ENCODE measurements at regions not wholly inside any gene's neighbourhood (a gene's known extent, or its start where the extent isn't known, plus 50 kb on each side); places are given as distances from the start of the nearest gene placed in this dataset.

GRCh38 chr15:93265111-93265556 is 176.1 kb upstream of the RGMA start:
- TF ChIP-seq POLR2AphosphoS5 (IDR thresholded peaks at IDR 0.05; ENCODE audit: low read depth, low read length) (no peak), SIN3A (IDR thresholded peaks at IDR 0.05; ENCODE audit: borderline replicate concordance, insufficient read depth, low read length) (no peak), FOXP2 (optimal IDR thresholded peaks at IDR 0.05; ENCODE audit: borderline replicate concordance, extremely low read depth, extremely low read length, insufficient read depth) (no peak), REST (IDR thresholded peaks at IDR 0.05; ENCODE audit: insufficient read depth in 1 of 2, low read depth in 2 of 2, low read length in 2 of 2) (no peak), TAF1 (IDR thresholded peaks at IDR 0.05; ENCODE audit: borderline replicate concordance, insufficient read depth, low read length) (no peak)

DNA sequence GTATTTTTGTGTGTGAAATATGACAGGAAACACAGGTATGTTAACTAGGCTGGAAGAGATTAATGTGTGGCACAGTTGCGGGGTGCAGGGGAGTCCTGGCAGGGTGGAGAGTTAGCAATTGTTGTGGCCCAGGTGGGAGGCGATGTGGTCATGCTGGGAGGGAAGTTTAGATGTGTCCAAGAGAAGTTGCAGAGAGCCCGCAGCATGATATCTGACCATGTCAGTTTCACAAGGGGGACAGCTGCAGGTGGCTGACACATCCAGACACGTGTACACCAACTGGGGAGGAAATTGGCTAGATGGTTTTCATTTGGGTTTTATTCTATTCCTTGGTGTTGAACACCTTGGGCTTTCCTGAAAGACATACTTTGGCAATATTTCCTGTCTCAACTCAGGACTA is 172.8 kb upstream of the RGMA start:
- no peak for TF ChIP-seq REST (IDR thresholded peaks at IDR 0.05; ENCODE audit: insufficient read depth in 1 of 2, low read depth in 2 of 2, low read length in 2 of 2)

DNA sequence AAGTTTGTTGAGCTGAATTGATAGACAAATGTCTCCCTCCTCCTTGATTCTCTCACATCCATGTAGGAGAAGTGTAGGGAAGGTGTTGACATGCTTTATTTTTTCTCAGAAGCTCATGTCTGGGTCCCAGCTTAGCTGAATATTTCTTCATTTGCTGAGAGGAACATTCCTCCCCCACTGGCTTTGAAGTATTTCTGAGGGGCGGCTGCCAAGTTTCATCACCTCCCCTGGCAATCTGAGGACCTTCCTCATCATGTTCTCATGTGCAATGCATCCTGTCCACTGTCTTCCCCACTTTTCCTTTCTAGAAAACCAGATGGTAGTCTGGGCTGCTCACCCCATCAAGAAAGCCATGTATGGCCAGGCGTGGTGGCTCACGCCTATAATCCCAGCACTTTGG is 168.9 kb upstream of the RGMA start:
- TF ChIP-seq TAF1 (IDR thresholded peaks at IDR 0.05; ENCODE audit: borderline replicate concordance, insufficient read depth, low read length) = no peak
- no peak for TF ChIP-seq SIN3A (IDR thresholded peaks at IDR 0.05; ENCODE audit: borderline replicate concordance, insufficient read depth, low read length)
- no peak for TF ChIP-seq FOXP2 (optimal IDR thresholded peaks at IDR 0.05; ENCODE audit: borderline replicate concordance, extremely low read depth, extremely low read length, insufficient read depth)
- TF ChIP-seq POLR2AphosphoS5 (IDR thresholded peaks at IDR 0.05; ENCODE audit: low read depth, low read length) = no peak
- no peak for TF ChIP-seq REST (IDR thresholded peaks at IDR 0.05; ENCODE audit: insufficient read depth in 1 of 2, low read depth in 2 of 2, low read length in 2 of 2)

GRCh38 chr15:93253681-93254080 is 164.7 kb upstream of the RGMA start:
- TF ChIP-seq POLR2AphosphoS5 (IDR thresholded peaks at IDR 0.05; ENCODE audit: low read depth, low read length) (no peak), TAF1 (IDR thresholded peaks at IDR 0.05; ENCODE audit: borderline replicate concordance, insufficient read depth, low read length) (no peak), SIN3A (IDR thresholded peaks at IDR 0.05; ENCODE audit: borderline replicate concordance, insufficient read depth, low read length) (no peak), FOXP2 (optimal IDR thresholded peaks at IDR 0.05; ENCODE audit: borderline replicate concordance, extremely low read depth, extremely low read length, insufficient read depth) (no peak), REST (IDR thresholded peaks at IDR 0.05; ENCODE audit: insufficient read depth in 1 of 2, low read depth in 2 of 2, low read length in 2 of 2) (no peak)

DNA sequence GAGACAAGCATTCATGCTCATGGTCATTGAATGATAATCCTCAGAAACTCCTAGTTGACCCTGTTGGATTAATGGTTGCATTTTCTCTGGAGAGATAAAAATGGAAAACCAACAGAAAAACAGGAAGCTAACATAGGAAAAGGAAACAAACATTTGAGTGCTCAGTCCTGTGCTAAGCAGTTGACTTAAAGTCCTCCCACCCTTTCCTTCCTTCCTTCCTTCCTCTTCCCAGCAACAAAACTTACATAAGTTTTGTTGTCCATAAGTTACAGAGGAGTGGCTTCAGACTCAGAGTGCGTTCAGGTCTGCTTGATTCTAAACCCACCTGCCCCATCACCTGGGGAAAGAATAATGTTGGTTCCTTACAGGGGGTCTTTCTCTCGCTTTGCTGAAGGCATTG is 163.8 kb upstream of the RGMA start:
- TF ChIP-seq REST (IDR thresholded peaks at IDR 0.05; ENCODE audit: insufficient read depth in 1 of 2, low read depth in 2 of 2, low read length in 2 of 2) (no peak), POLR2AphosphoS5 (IDR thresholded peaks at IDR 0.05; ENCODE audit: low read depth, low read length) (no peak), TAF1 (IDR thresholded peaks at IDR 0.05; ENCODE audit: borderline replicate concordance, insufficient read depth, low read length) (no peak), FOXP2 (optimal IDR thresholded peaks at IDR 0.05; ENCODE audit: borderline replicate concordance, extremely low read depth, extremely low read length, insufficient read depth) (no peak), SIN3A (IDR thresholded peaks at IDR 0.05; ENCODE audit: borderline replicate concordance, insufficient read depth, low read length) (no peak)

All from PFSK-1 (cell line).